ENCODE measurements at regions not wholly inside any gene's neighbourhood (a gene's known extent, or its start where the extent isn't known, plus 50 kb on each side); places are given as distances from the start of the nearest gene placed in this dataset.
A peak's percentile ranks its signal among the peaks of the same experiment; 100 is the strongest.

DNA sequence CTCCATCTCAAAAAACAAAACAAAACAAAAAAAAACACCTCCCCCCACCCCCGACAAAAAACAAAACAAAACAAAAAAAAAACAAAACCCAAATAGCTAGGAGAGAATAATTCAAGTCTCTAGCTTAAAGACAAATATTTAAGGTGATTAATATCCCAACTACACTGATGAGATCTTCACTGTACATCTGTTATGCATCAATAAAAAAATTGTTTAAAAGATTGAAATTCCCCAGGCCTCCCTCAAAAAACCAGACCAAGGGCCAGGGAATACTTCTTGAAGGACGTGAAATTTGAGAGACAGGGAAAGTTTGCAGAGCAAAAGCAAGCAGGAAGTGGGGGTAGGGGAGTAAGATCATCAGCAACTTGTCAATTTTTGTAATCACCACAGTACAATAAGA is 232.6 kb downstream of the REEP3 start:
- H3K27ac ChIP-seq = no peak overlapping the region
- no peak for DNase-seq
- intact Hi-C loops (cut with DNase I) = no loop called here
- no peaks in the 10 kb centered on the region for H3K4me1 ChIP-seq
- H3K9me3 ChIP-seq = no peaks in the 10 kb centered on the region
- H3K36me3 ChIP-seq = no peaks in the 10 kb centered on the region
- no peaks in the 10 kb centered on the region for H3K27me3 ChIP-seq
- WGBS, 2 donors = 63 to 68% methylated on average over 2 of the region's 2 CpGs
- no peak overlapping the region for H3K4me3 ChIP-seq
- TF ChIP-seq POLR2A (IDR thresholded peaks at IDR 0.05) = no peak
- TF ChIP-seq, protein P1, sequence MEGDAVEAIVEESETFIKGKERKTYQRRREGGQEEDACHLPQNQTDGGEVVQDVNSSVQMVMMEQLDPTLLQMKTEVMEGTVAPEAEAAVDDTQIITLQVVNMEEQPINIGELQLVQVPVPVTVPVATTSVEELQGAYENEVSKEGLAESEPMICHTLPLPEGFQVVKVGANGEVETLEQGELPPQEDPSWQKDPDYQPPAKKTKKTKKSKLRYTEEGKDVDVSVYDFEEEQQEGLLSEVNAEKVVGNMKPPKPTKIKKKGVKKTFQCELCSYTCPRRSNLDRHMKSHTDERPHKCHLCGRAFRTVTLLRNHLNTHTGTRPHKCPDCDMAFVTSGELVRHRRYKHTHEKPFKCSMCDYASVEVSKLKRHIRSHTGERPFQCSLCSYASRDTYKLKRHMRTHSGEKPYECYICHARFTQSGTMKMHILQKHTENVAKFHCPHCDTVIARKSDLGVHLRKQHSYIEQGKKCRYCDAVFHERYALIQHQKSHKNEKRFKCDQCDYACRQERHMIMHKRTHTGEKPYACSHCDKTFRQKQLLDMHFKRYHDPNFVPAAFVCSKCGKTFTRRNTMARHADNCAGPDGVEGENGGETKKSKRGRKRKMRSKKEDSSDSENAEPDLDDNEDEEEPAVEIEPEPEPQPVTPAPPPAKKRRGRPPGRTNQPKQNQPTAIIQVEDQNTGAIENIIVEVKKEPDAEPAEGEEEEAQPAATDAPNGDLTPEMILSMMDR (IDR thresholded peaks at IDR 0.05) = no peak

DNA sequence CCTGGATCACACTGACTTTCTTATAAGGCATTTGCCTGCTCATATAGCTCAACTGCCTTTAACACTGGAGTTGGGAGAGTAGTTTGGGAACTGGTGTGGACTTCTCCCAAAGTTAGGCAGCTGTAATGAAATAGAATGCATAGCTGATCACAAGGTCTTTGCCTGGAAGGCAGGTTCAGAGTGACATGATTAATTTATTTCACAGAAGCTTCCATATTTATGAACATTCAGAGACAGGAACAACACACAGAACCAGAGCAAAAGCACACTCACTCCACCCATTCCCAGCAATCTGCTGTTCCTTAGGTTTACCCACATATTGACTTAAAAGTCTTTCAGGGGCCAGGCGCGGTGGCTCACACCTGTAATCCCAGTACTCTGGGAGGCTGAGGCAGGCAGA is 234.2 kb downstream of the REEP3 start:
- Histone ChIP-seq H3K4me3 (no peak overlapping the region), H3K4me1 (no peaks in the 10 kb centered on the region), H3K27me3 (no peaks in the 10 kb centered on the region), H3K27ac (no peak overlapping the region), H3K9me3 (no peaks in the 10 kb centered on the region), H3K36me3 (no peaks in the 10 kb centered on the region)
- TF ChIP-seq POLR2A (IDR thresholded peaks at IDR 0.05) = no peak
- TF ChIP-seq, protein P1 (IDR thresholded peaks at IDR 0.05) = no peak
- 85 to 100% methylated on average over 2 of the region's 2 CpGs for WGBS, 2 donors
- no peak for DNase-seq
- intact Hi-C loops (cut with DNase I) = no loop called here

DNA sequence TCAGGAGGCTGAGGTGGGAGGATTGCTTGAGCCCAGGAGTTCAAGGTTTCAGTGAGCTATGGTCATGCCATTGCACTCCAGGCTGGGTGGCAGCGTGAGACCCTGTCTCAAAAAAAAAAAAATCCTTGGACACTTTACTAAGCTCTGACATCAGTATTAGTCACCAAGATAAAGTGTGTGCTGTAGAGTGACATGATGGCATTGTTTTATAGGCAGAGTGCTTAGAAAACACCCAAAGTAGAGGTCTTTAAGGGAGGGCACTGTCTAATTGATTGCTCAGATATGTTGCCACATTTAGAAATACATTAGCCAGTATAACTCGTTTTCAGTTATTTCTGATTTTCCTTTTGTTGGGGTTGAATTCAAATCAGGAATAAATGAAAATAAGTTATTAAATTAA is 235.9 kb downstream of the REEP3 start:
- Histone ChIP-seq H3K27me3 (peaks cover 0 to 3% (median 0%) of the 10 kb centered on the region in 4 donors), H3K4me3 (no peak overlapping the region), H3K9me3 (no peaks in the 10 kb centered on the region), H3K4me1 (no peaks in the 10 kb centered on the region), H3K36me3 (no peaks in the 10 kb centered on the region), H3K27ac (no peak overlapping the region)
- TF ChIP-seq POLR2A (IDR thresholded peaks at IDR 0.05) = no peak
- no peak for DNase-seq
- WGBS, 2 donors = 62 to 64% methylated on average over 2 of the region's 2 CpGs
- intact Hi-C loops (cut with DNase I) = no loop called here

DNA sequence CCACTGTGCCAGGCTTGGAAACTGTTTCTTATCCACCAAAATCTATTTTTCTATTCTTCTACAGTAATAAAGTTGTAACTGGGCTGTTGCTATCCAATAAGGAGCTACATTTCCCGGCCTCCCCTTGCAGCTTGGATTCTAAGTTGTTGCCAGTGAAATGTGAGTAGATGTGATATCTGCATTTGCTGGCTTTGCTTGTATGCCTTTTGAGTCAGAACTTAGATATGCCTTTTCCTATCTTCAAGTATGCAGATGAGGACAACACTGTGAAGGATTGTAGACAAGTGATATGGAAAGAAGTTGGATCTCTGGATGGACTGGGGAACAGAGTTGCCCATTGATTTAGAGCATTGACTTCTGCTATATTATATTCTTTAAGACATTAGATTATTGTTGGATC is 236.9 kb downstream of the REEP3 start:
- Histone ChIP-seq H3K4me1 (no peaks in the 10 kb centered on the region), H3K36me3 (no peaks in the 10 kb centered on the region), H3K4me3 (no peak overlapping the region), H3K27me3 (peaks cover 0 to 3% (median 0%) of the 10 kb centered on the region in 4 donors), H3K9me3 (no peaks in the 10 kb centered on the region), H3K27ac (no peak overlapping the region)
- no peak for DNase-seq
- TF ChIP-seq POLR2A (IDR thresholded peaks at IDR 0.05) = no peak
- TF ChIP-seq, protein P1 (IDR thresholded peaks at IDR 0.05) = no peak
- WGBS, 2 donors = 75% methylated on average over 1 of the region's 1 CpG
- intact Hi-C loops (cut with DNase I) = no loop called here

DNA sequence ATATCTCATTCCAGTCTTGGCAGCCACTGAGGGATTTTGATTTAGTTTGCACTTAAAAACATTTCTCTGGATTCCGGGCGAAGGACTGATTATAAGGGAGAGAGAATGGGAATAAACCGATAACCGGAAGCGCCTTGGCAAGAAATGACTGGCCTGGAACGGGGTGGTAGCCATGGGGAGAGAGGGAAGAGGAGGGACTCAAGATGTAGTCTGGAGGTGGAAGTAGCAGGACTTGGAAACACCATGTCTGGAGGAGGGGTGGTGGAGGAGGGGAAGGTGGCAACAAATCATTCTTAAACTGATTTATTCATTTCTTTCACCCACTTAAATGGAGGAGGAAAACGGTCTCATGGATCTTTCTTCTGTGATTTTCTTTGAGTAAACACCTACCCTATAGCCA is 238.1 kb downstream of the REEP3 start:
- intact Hi-C loops (cut with DNase I) = no loop called here
- DNase-seq = no peak
- no peak for TF ChIP-seq POLR2A (IDR thresholded peaks at IDR 0.05)
- TF ChIP-seq, protein P1 (IDR thresholded peaks at IDR 0.05) = no peak
- no peaks in the 10 kb centered on the region for H3K36me3 ChIP-seq
- H3K27me3 ChIP-seq = peaks cover 0 to 3% (median 0%) of the 10 kb centered on the region in 4 donors
- WGBS, 2 donors = 69 to 83% methylated on average over 7 of the region's 7 CpGs
- H3K27ac ChIP-seq = no peak overlapping the region
- no peaks in the 10 kb centered on the region for H3K9me3 ChIP-seq
- H3K4me3 ChIP-seq = no peak overlapping the region
- H3K4me1 ChIP-seq = no peaks in the 10 kb centered on the region

DNA sequence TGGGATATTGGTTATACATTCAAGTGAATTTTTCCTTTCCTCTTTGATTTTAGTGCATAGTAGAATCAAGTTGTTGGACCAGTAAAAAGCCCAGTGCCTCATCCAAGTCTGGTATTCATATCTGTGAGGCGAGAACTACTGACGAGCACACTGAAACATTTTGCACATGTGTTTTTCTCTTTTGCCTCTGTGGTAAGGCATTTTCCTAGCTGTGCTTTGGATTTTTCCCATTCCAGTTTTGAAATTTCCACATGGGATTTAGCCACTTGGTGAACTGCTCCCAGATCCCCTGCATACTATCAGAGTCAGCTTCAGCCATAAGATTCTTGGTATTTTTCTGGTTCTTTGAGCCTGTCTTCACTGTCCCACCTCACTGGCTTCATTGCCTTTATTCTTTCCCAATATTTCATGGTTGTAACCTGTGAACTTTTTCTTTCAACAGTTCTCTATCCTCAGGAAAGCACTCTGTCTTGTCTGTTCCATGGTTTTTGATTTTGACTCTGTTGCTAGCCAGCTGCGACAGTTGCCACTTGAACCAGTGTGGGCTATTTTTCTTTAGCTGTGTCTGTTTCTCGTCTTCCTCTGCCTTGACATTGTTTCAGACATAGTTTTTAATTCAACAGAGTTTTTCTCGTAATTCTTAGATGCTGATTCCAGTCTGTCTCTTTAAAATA is 239.0 kb downstream of the REEP3 start:
- DNase-seq = no peak
- no peak overlapping the region for H3K4me3 ChIP-seq
- H3K27me3 ChIP-seq = peaks cover 0 to 3% (median 0%) of the 10 kb centered on the region in 4 donors
- H3K9me3 ChIP-seq = no peaks in the 10 kb centered on the region
- H3K4me1 ChIP-seq = no peaks in the 10 kb centered on the region
- H3K36me3 ChIP-seq = no peaks in the 10 kb centered on the region
- 62 to 69% methylated on average over 5 of the region's 5 CpGs for whole genome bisulfite sequencing, 2 donors
- TF ChIP-seq POLR2A (IDR thresholded peaks at IDR 0.05) = no peak
- TF ChIP-seq, protein P1 (IDR thresholded peaks at IDR 0.05) = no peak
- intact Hi-C loops (cut with DNase I) = no loop called here
- peak overlapping the region in 1 of 4 donors; percentile 10 for H3K27ac ChIP-seq

Data from esophagus squamous epithelium (tissue), 5 donors.